CD14-positive monocyte (primary cell): ENCODE measurements at regions not wholly inside any gene's neighbourhood (a gene's known extent, or its start where the extent isn't known, plus 50 kb on each side); places are given as distances from the start of the nearest gene placed in this dataset.

Source experiments
- DNase-seq, 3 donors: peaks; one replicate each; pipeline ENCODE4 v3.0.0-alpha.2; 2011 to 2022
- H2AFZ ChIP-seq: 2 replicates; pipeline ENCODE4 v1.6.0; 2012; ENCODE audit warnings: mild to moderate bottlenecking, low read depth, low read length, inconsistent platforms; ENCODE audit not compliant: insufficient read depth, poor library complexity, severe bottlenecking
- H3K27ac ChIP-seq, 2 donors: 1 replicate in 1 of 2; 2 replicates in 1 of 2; pipeline ENCODE4 v1.5.1; 2012 to 2013; ENCODE audit warnings: low read length in 2 of 2, control low read depth in 1 of 2, inconsistent platforms in 1 of 2, low read depth in 1 of 2, mild to moderate bottlenecking in 1 of 2
- H3K27me3 ChIP-seq, 2 donors: one replicate each; pipeline versions ENCODE4 v1.6.0 to v1.6.1; 2011 to 2013; ENCODE audit warnings: low read length in 2 of 2; ENCODE audit not compliant: control insufficient read depth in 2 of 2, insufficient read depth in 2 of 2
- H3K36me3 ChIP-seq, 2 donors: replicated peaks in 1 of 2; 1 replicate in 1 of 2; 2 replicates in 1 of 2; pipeline versions ENCODE4 v1.5.1 to v1.6.1; 2012 to 2013; ENCODE audit warnings: low read length in 2 of 2, control low read depth in 1 of 2, inconsistent platforms in 1 of 2, mild to moderate bottlenecking in 1 of 2; ENCODE audit not compliant: insufficient read depth in 2 of 2, control insufficient read depth in 1 of 2
- H3K4me1 ChIP-seq, 2 donors: 1 replicate in 1 of 2; 2 replicates in 1 of 2; pipeline versions ENCODE4 v1.5.1 to v1.6.1; 2012 to 2013; ENCODE audit warnings: low read length in 2 of 2, control low read depth in 1 of 2, inconsistent platforms in 1 of 2, mild to moderate bottlenecking in 1 of 2, moderate library complexity in 1 of 2; ENCODE audit not compliant: insufficient read depth in 2 of 2, control insufficient read depth in 1 of 2
- H3K4me2 ChIP-seq: replicated peaks from 2 replicates; pipeline ENCODE3; 2012; ENCODE audit warnings: low read length, moderate library complexity, mild to moderate bottlenecking; ENCODE audit not compliant: poor library complexity, severe bottlenecking; ENCODE audit errors: extremely low read depth
- H3K4me3 ChIP-seq, 3 experiments: fragments of 200-600 bp in 1 of 3; sonication (generic) in 1 of 3; replicated peaks in 1 of 3; 1 replicate in 2 of 3; 2 replicates in 1 of 3; pipeline ENCODE4 v1.5.1; 2011 to 2013; ENCODE audit warnings: low read length in 3 of 3, mild to moderate bottlenecking in 3 of 3, control low read depth in 2 of 3, low read depth in 2 of 3, inconsistent platforms in 1 of 3, moderate library complexity in 1 of 3
- H3K79me2 ChIP-seq: 2 replicates; pipeline ENCODE4 v1.6.0; 2012; ENCODE audit warnings: mild to moderate bottlenecking, control low read depth, inconsistent platforms, low read length, moderate library complexity; ENCODE audit not compliant: insufficient read depth
- H3K9ac ChIP-seq: 2 replicates; pipeline ENCODE4 v1.6.0; 2017; ENCODE audit warnings: low read length, mild to moderate bottlenecking; ENCODE audit not compliant: insufficient read depth, poor library complexity, severe bottlenecking
- H3K9me3 ChIP-seq, 2 donors: replicated peaks in 1 of 2; 1 replicate in 1 of 2; 2 replicates in 1 of 2; pipeline versions ENCODE4 v1.5.1 to v1.6.1; 2012 to 2013; ENCODE audit warnings: low read length in 2 of 2, control low read depth in 1 of 2; ENCODE audit not compliant: control insufficient read depth in 1 of 2, insufficient read depth in 1 of 2
- H4K20me1 ChIP-seq: 2 replicates; pipeline ENCODE4 v1.6.0; 2012; ENCODE audit warnings: mild to moderate bottlenecking, low read length, control low read depth, moderate library complexity; ENCODE audit not compliant: insufficient read depth
- H3K27ac Mint-ChIP-seq, 7 donors: one replicate each; pipeline ENCODE4 v1.8.0; 2020; ENCODE audit warnings: mild to moderate bottlenecking in 7 of 7, mixed read lengths in 7 of 7, moderate library complexity in 6 of 7, inconsistent platforms in 2 of 7
- H3K27me3 Mint-ChIP-seq, 3 donors: one replicate each; pipeline ENCODE4 v1.8.0; 2021 to 2022; ENCODE audit warnings: low read depth in 3 of 3, mild to moderate bottlenecking in 3 of 3, mixed read lengths in 3 of 3, moderate library complexity in 3 of 3, inconsistent platforms in 1 of 3
- H3K36me3 Mint-ChIP-seq, 2 donors: one replicate each; pipeline ENCODE4 v1.8.0; 2020; ENCODE audit warnings: mixed read lengths in 2 of 2, inconsistent platforms in 1 of 2, mild to moderate bottlenecking in 1 of 2
- H3K4me1 Mint-ChIP-seq: one replicate; pipeline ENCODE4 v1.8.0; 2020; ENCODE audit warnings: mild to moderate bottlenecking, mixed read lengths
- H3K4me3 Mint-ChIP-seq, 2 donors: one replicate each; pipeline ENCODE4 v1.8.0; 2020; ENCODE audit warnings: mild to moderate bottlenecking in 2 of 2, mixed read lengths in 2 of 2, moderate library complexity in 1 of 2
- H3K9me3 Mint-ChIP-seq, 7 donors: one replicate each; pipeline ENCODE4 v1.8.0; 2020 to 2022; ENCODE audit warnings: mixed read lengths in 7 of 7, mild to moderate bottlenecking in 6 of 7, moderate library complexity in 6 of 7, inconsistent platforms in 2 of 7
- WGBS: methylation state at CpG from one replicate; pipeline ENCODE4 v1.1.5; 2013; ENCODE audit warnings: missing lambda C conversion rate; ENCODE audit not compliant: insufficient coverage; 5-methylcytosine and 5-hydroxymethylcytosine counted together
- intact Hi-C, 2 donors: fragments of 100-400 bp; cut with micrococcal nuclease; formaldehyde crosslinking; loops; one replicate each; pipeline versions ENCODE4 v1.15.0 to v1.15.1; 2023
- TF ChIP-seq, protein P1 (sequence below): fragments of 200-600 bp; IDR thresholded peaks from one replicate; pipeline ENCODE4 v1.8.0; 2022; ENCODE audit warnings: antibody characterized with exemption, mild to moderate bottlenecking

DNA sequence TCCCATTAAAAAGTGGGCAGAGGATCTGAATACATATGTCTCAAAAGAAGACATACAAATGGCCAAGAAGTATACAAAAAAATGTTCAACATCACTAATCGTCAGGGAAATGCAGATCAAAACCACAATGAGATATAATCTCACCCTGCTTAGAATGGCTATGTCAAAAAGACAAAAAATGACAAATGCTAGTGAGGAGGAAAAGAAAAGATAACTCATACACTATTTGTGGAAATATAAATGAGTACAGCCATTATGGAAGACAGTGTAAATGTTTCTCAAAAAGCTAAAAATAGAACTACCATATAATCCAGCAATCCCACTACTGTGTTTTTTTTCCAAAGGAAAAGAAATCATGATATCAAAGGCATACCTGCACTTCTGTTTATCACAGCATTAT lies 450.7 kb downstream of the EFNA5 start:
- no CpG with 5 or more reads among the region's 1 CpG for WGBS
- no peaks in the 10 kb centered on the region for H3K36me3 ChIP-seq
- H3K4me3 Mint-ChIP-seq = no peak overlapping the region
- H3K79me2 ChIP-seq = no peaks in the 10 kb centered on the region
- H4K20me1 ChIP-seq = no peaks in the 10 kb centered on the region
- DNase-seq = no peak
- no peaks in the 10 kb centered on the region for H3K9me3 ChIP-seq
- TF ChIP-seq, protein P1, sequence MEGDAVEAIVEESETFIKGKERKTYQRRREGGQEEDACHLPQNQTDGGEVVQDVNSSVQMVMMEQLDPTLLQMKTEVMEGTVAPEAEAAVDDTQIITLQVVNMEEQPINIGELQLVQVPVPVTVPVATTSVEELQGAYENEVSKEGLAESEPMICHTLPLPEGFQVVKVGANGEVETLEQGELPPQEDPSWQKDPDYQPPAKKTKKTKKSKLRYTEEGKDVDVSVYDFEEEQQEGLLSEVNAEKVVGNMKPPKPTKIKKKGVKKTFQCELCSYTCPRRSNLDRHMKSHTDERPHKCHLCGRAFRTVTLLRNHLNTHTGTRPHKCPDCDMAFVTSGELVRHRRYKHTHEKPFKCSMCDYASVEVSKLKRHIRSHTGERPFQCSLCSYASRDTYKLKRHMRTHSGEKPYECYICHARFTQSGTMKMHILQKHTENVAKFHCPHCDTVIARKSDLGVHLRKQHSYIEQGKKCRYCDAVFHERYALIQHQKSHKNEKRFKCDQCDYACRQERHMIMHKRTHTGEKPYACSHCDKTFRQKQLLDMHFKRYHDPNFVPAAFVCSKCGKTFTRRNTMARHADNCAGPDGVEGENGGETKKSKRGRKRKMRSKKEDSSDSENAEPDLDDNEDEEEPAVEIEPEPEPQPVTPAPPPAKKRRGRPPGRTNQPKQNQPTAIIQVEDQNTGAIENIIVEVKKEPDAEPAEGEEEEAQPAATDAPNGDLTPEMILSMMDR = no peak
- H3K4me3 ChIP-seq = no peak overlapping the region
- no peaks in the 10 kb centered on the region for H3K4me1 Mint-ChIP-seq
- peaks cover 0 to 2% (median 0%) of the 10 kb centered on the region in 7 donors for H3K9me3 Mint-ChIP-seq
- no peak overlapping the region for H3K27ac Mint-ChIP-seq
- intact Hi-C loops = no loop called here
- H3K4me2 ChIP-seq = no peak overlapping the region
- no peak overlapping the region for H3K27ac ChIP-seq
- no peak overlapping the region for H2AFZ ChIP-seq
- no peak overlapping the region for H3K9ac ChIP-seq
- H3K27me3 ChIP-seq = no peaks in the 10 kb centered on the region
- no peaks in the 10 kb centered on the region for H3K4me1 ChIP-seq
- peaks cover 0 to 4% (median 0%) of the 10 kb centered on the region in 3 donors for H3K27me3 Mint-ChIP-seq
- H3K36me3 Mint-ChIP-seq = no peaks in the 10 kb centered on the region

DNA sequence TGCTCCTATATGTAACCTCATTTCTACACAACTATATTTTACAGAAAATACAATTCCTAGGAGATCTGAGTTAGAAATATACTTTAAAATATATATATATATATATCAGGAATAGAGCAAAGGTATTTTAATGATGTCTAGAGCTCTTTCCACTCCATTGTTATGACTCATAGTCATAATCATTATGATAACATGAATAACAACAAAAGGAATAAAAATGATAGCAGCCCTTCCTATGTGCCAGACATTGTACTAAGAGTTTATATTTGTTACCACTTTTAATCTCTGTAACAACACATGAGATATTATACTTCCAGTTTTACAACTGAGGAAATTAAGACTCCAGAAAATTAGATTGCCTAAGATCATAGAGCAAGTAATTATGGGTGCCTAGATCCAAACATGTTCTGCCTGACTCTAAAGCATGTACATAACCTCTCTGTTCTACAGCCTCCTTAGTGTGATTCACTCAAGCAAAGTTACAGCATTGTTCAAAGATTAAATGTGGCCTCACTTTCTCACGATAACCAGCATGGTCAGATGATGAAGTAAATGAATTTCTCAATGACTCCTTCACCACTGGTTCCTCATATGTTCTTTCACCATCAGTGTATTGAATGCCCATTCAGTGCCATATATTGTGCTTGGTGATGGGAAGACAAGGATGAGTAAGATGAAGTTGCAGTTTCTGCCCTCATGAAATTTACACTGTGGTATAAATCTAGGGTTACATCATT lies 452.1 kb downstream of the EFNA5 start:
- intact Hi-C loops = no loop called here
- no peak overlapping the region for H3K4me3 Mint-ChIP-seq
- TF ChIP-seq, protein P1 = no peak
- H3K9me3 Mint-ChIP-seq = peaks cover 0 to 2% (median 0%) of the 10 kb centered on the region in 7 donors
- no peaks in the 10 kb centered on the region for H3K4me1 Mint-ChIP-seq
- Histone ChIP-seq H3K79me2 (no peaks in the 10 kb centered on the region), H4K20me1 (no peaks in the 10 kb centered on the region), H3K4me2 (no peak overlapping the region), H3K27me3 (no peaks in the 10 kb centered on the region), H3K9me3 (no peaks in the 10 kb centered on the region), H2AFZ (no peak overlapping the region), H3K27ac (no peak overlapping the region), H3K9ac (no peak overlapping the region), H3K4me3 (no peak overlapping the region), H3K4me1 (no peaks in the 10 kb centered on the region), H3K36me3 (no peaks in the 10 kb centered on the region)
- no peaks in the 10 kb centered on the region for H3K36me3 Mint-ChIP-seq
- WGBS = no CpG with 5 or more reads among the region's 1 CpG
- no peak for DNase-seq
- H3K27ac Mint-ChIP-seq = no peak overlapping the region
- peaks cover 0 to 4% (median 0%) of the 10 kb centered on the region in 3 donors for H3K27me3 Mint-ChIP-seq
